PC-3 (cell line): ENCODE measurements at regions not wholly inside any gene's neighbourhood (a gene's known extent, or its start where the extent isn't known, plus 50 kb on each side); places are given as distances from the start of the nearest gene placed in this dataset.

Experiments
- ATAC-seq: fragments of 200-7000 bp; cut with Tn5 transposase; 2 replicates; pipeline ENCODE4 v1.9.1; 2020; ENCODE audit warnings: mild to moderate bottlenecking, moderate library complexity
- BruUV-seq: library from RNA; stranded (reverse); fragments of 400-500 nt; replicated peaks from 2 replicates; lab custom pipeline; 2021; lab: Mats Ljungman, UMichigan
- CTCF ChIA-PET: fragments of 300-600 bp; sonication (Branson Sonifier 250); formaldehyde crosslinking; loops from one replicate; lab custom pipeline; 2022; ENCODE audit warnings: antibody characterized with exemption; lab: Charles Lee
- POLR2A ChIA-PET: fragments of 300-600 bp; sonication (Branson Sonifier 250); formaldehyde crosslinking; loops from one replicate; lab custom pipeline; 2022; ENCODE audit warnings: antibody characterized with exemption; ENCODE audit not compliant: unreplicated experiment; lab: Charles Lee
- DNase-seq: peaks from one replicate; pipeline ENCODE4 v3.0.0-alpha.2; 2015
- H2AFZ ChIP-seq: fragments of 300-600 bp; sonication (generic); 2 replicates; pipeline ENCODE4 v1.6.0; 2016; ENCODE audit warnings: antibody characterized with exemption, low read length
- H3F3A ChIP-seq: fragments of 300-600 bp; sonication (generic); one replicate; pipeline ENCODE4 v1.6.0; 2017; ENCODE audit warnings: antibody characterized with exemption, low read length, control low read depth, mild to moderate bottlenecking; ENCODE audit not compliant: unreplicated experiment
- H3K27ac ChIP-seq: fragments of 300-600 bp; sonication (generic); 2 replicates; pipeline ENCODE4 v1.5.1; 2016; ENCODE audit warnings: mild to moderate bottlenecking, low read length
- H3K27me3 ChIP-seq: fragments of 300-600 bp; sonication (generic); 2 replicates; pipeline ENCODE4 v1.6.1; 2016; ENCODE audit warnings: low read length, mixed read lengths
- H3K36me3 ChIP-seq: fragments of 300-600 bp; sonication (generic); 2 replicates; pipeline ENCODE4 v1.6.1; 2016; ENCODE audit warnings: low read depth, mixed run types, low read length, mixed read lengths
- H3K4me1 ChIP-seq: fragments of 300-600 bp; sonication (generic); 2 replicates; pipeline ENCODE4 v1.5.1; 2016; ENCODE audit warnings: low read length; ENCODE audit not compliant: insufficient read depth
- H3K4me2 ChIP-seq: fragments of 300-600 bp; sonication (generic); 2 replicates; pipeline ENCODE4 v1.6.0; 2016; ENCODE audit warnings: low read length
- H3K4me3 ChIP-seq: fragments of 300-600 bp; sonication (generic); 2 replicates; pipeline ENCODE4 v1.5.1; 2016; ENCODE audit warnings: mild to moderate bottlenecking, low read length, mixed read lengths
- H3K79me2 ChIP-seq: fragments of 300-600 bp; sonication (generic); 2 replicates; pipeline ENCODE4 v1.6.1; 2017; ENCODE audit warnings: low read length, mixed read lengths
- H3K9ac ChIP-seq: fragments of 300-600 bp; sonication (generic); 2 replicates; pipeline ENCODE4 v1.6.0; 2016; ENCODE audit warnings: mild to moderate bottlenecking, low read length
- H3K9me2 ChIP-seq: fragments of 300-600 bp; sonication (generic); replicated peaks from 2 replicates; pipeline ENCODE4 v1.6.1; 2016; ENCODE audit warnings: mixed run types, low read length, mixed read lengths
- H3K9me3 ChIP-seq: fragments of 300-600 bp; sonication (generic); 2 replicates; pipeline ENCODE4 v1.6.1; 2016; ENCODE audit warnings: low read length, mixed read lengths
- H4K20me1 ChIP-seq: fragments of 300-600 bp; sonication (generic); 2 replicates; pipeline ENCODE4 v1.6.1; 2016; ENCODE audit warnings: low read length, mixed read lengths
- EZH2 ChIP-seq: fragments of 300-600 bp; sonication (generic); IDR thresholded peaks from one replicate; pipeline ENCODE4 v1.6.1; 2017; ENCODE audit warnings: antibody characterized with exemption, mild to moderate bottlenecking, low read length; ENCODE audit not compliant: unreplicated experiment
- EZH2phosphoT487 ChIP-seq: fragments of 300-600 bp; sonication (generic); IDR thresholded peaks from 2 replicates; pipeline ENCODE4 v1.6.1; 2018; ENCODE audit warnings: mild to moderate bottlenecking, antibody characterized with exemption, low read length, borderline replicate concordance
- intact Hi-C: fragments of 100-400 bp; cut with micrococcal nuclease; formaldehyde crosslinking; loops from 2 replicates; pipeline ENCODE4 v1.9.0; 2023
- TF ChIP-seq, protein P1 (sequence below): fragments of 300-600 bp; sonication (generic); conservative IDR thresholded peaks from 2 replicates; pipeline ENCODE4 v1.5.1; 2017; ENCODE audit warnings: antibody characterized with exemption, low read depth, mild to moderate bottlenecking, low read length

DNA sequence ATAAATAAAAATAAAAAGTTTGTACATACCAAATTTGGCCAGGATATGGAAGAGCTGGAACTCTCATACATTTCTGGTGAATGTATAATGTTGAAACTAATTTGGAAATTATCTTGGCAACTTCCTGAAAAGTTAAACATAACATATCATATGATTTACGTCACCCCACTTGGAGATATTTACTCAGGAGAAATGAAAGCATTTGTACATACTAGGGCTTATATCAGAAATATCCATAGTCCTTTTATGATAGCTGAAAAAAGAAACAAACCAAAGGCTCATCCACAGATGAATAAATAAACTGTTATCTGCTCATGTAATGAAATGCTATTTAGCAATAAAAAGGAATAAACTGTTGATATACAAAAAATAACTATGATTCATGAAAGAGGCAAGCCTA is 318.2 kb upstream of the NRXN1 start:
- peak; percentile 59 for DNase-seq
- CTCF ChIA-PET = no interaction called here
- intact Hi-C loops = no loop called here

DNA sequence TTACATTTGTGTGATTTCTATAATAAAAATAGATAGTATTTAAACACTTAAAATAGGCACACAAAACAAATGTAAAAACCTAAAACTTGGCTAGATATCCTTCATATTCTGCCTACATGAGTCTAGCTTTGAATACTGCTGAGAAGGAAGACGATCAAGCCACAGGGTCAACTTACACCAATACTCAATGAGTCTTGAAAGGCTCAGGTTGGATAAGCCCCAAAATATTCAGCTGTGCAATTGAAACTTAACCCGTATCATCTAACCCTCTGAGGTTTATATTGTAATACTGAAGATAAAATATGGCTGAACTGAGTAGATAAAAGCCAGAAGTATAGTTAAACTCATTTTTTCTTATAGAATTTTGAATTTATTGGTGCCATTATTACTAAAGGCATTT is 313.0 kb upstream of the NRXN1 start:
- ATAC-seq (no peak), DNase-seq (no peak)
- Histone ChIP-seq H3K27ac (no peak overlapping the region), H3K9ac (no peak overlapping the region), H3K4me2 (no peak overlapping the region), H2AFZ (no peak overlapping the region), H3K27me3 (no peaks in the 10 kb centered on the region), H3F3A (no peaks in the 10 kb centered on the region), H3K9me2 (no peaks in the 10 kb centered on the region), H3K4me3 (no peak overlapping the region), H3K9me3 (no peaks in the 10 kb centered on the region), H3K79me2 (no peaks in the 10 kb centered on the region), H3K36me3 (no peaks in the 10 kb centered on the region), H3K4me1 (no peaks in the 10 kb centered on the region), H4K20me1 (no peaks in the 10 kb centered on the region)
- ChIA-PET POLR2A (no interaction called here), CTCF (no interaction called here)
- TF ChIP-seq, protein P1, sequence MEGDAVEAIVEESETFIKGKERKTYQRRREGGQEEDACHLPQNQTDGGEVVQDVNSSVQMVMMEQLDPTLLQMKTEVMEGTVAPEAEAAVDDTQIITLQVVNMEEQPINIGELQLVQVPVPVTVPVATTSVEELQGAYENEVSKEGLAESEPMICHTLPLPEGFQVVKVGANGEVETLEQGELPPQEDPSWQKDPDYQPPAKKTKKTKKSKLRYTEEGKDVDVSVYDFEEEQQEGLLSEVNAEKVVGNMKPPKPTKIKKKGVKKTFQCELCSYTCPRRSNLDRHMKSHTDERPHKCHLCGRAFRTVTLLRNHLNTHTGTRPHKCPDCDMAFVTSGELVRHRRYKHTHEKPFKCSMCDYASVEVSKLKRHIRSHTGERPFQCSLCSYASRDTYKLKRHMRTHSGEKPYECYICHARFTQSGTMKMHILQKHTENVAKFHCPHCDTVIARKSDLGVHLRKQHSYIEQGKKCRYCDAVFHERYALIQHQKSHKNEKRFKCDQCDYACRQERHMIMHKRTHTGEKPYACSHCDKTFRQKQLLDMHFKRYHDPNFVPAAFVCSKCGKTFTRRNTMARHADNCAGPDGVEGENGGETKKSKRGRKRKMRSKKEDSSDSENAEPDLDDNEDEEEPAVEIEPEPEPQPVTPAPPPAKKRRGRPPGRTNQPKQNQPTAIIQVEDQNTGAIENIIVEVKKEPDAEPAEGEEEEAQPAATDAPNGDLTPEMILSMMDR = no peak
- no peak for TF ChIP-seq EZH2
- no peak for TF ChIP-seq EZH2phosphoT487
- intact Hi-C loops = no loop called here
- BruUV-seq = no TSS peak

More for the DNA sequence above, 318.2 kb upstream of the NRXN1 start:
- H3K4me1 ChIP-seq = no peaks in the 10 kb centered on the region
- ATAC-seq = peak; percentile 83
- H3K4me3 ChIP-seq = no peak overlapping the region
- no peaks in the 10 kb centered on the region for H4K20me1 ChIP-seq
- no peaks in the 10 kb centered on the region for H3K9me3 ChIP-seq
- H3K9ac ChIP-seq = no peak overlapping the region
- H3K4me2 ChIP-seq = peak overlapping the region; percentile 42; the same call in 1 of the 2 replicates
- POLR2A ChIA-PET = no interaction called here
- H3K79me2 ChIP-seq = no peaks in the 10 kb centered on the region
- H3K9me2 ChIP-seq = no peaks in the 10 kb centered on the region
- H3K27ac ChIP-seq = peak overlapping the region; percentile 56
- H3K36me3 ChIP-seq = no peaks in the 10 kb centered on the region
- H2AFZ ChIP-seq = no peak overlapping the region
- no peaks in the 10 kb centered on the region for H3K27me3 ChIP-seq
- TF ChIP-seq EZH2phosphoT487 (no peak), EZH2 (no peak)
- TF ChIP-seq, protein P1 = no peak
- no TSS peak for BruUV-seq
- no peaks in the 10 kb centered on the region for H3F3A ChIP-seq

DNA sequence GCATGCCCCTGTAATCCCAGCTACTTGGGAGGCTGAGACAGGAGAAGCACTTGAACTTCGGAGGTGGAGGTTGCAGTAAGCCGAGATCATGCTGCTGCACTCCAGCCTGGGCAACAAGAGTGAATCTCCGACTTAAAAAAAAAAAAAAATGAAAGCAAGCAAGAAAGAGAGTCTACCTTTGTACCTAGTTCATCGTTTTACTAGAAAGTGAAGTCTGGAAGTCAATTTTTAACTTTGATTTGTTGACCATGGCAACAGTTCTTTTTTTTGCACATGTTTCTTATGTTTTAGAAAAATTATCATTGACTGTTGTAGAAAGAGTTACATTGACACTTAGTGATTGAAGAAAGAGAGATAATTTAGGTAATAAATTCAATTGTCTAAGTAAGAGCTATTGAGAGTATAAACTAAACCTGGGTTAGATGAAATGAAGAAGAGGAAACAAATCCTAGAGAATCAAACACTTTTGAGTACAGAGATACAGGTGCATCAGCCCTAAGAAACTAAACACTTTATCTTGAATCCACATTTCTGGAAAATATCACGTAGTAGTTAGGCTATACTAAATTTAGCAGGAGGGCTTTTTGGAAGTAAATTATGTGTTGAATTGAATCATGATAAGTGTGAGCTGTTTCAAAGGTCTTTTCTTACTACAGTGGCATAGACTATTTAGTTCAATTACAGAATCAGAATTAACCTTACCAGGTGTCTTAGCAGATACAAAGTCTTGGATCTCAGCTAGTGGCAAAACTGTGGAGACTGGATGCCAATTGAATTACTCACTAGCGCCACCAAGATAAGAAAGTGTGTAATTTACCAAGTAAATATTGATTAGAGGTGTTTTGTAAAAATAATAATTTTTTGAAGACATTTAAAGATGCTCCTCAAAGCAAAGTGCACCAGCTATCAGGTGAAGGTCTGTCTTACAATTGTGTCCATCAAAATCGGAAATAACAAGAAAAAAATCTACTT is 303.4 kb upstream of the NRXN1 start:
- ChIA-PET POLR2A (no interaction called here), CTCF (no interaction called here)
- H3K4me1 ChIP-seq = no peaks in the 10 kb centered on the region
- intact Hi-C loops = no loop called here
- no peaks in the 10 kb centered on the region for H3K27me3 ChIP-seq
- no peak overlapping the region for H3K9ac ChIP-seq
- no peak overlapping the region for H2AFZ ChIP-seq
- no peak overlapping the region for H3K4me3 ChIP-seq
- H3F3A ChIP-seq = no peaks in the 10 kb centered on the region
- H4K20me1 ChIP-seq = no peaks in the 10 kb centered on the region
- TF ChIP-seq, protein P1 = peak; percentile 37; the same call in 1 of the 2 replicates
- no peak for TF ChIP-seq EZH2
- H3K79me2 ChIP-seq = no peaks in the 10 kb centered on the region
- no peaks in the 10 kb centered on the region for H3K36me3 ChIP-seq
- no peak overlapping the region for H3K4me2 ChIP-seq
- no peaks in the 10 kb centered on the region for H3K9me2 ChIP-seq
- no TSS peak for BruUV-seq
- H3K9me3 ChIP-seq = no peaks in the 10 kb centered on the region
- ATAC-seq (no peak), DNase-seq (peak; percentile 10)
- no peak overlapping the region for H3K27ac ChIP-seq
